HepG2 (cell line): ENCODE measurements at regions not wholly inside any gene's neighbourhood (a gene's known extent, or its start where the extent isn't known, plus 50 kb on each side); places are given as distances from the start of the nearest gene placed in this dataset.

Experiments
- ATAC-seq: fragments of 200-7000 bp; cut with Tn5 transposase; 3 replicates; pipeline ENCODE4 v1.9.1; 2020; ENCODE audit warnings: mild to moderate bottlenecking, moderate library complexity
- BruUV-seq: library from RNA; stranded (reverse); fragments of 400-500 nt; replicated peaks from 2 replicates; lab custom pipeline; 2021; lab: Mats Ljungman, UMichigan
- CTCF ChIA-PET: fragments of 300-600 bp; formaldehyde crosslinking; extraction: SDS; loops from one replicate; lab custom pipeline; 2021; ENCODE audit warnings: low total read pairs, inconsistent platforms, low intra/inter-chr PET ratio; lab: Yijun Ruan, JAX
- POLR2A ChIA-PET: fragments of 350-600 bp; sonication (Branson Sonifier 250); formaldehyde crosslinking; loops from one replicate; lab custom pipeline; 2020; ENCODE audit warnings: antibody characterized with exemption, inconsistent platforms; lab: Yijun Ruan, JAX
- DNase-seq: peaks from one replicate; pipeline ENCODE4 v3.0.0-alpha.2; 2015; ENCODE audit warnings: low spot score
- FAIRE-seq: peaks from 3 replicates; lab custom pipeline; 2011; peaks lifted over from hg19 to GRCh38; lab: Jason Lieb, UNC
- H2AFZ ChIP-seq: one replicate; pipeline ENCODE4 v1.6.1; 2011; ENCODE audit warnings: low read length, inconsistent platforms
- H3K27ac ChIP-seq: fragments of 300-600 bp; 3 replicates; pipeline ENCODE4 v1.8.0; 2011; ENCODE audit warnings: mixed run types, mild to moderate bottlenecking, mixed read lengths, low read length, inconsistent platforms; ENCODE audit not compliant: insufficient read depth; ENCODE audit errors: extremely low read length
- H3K27me3 ChIP-seq, 2 experiments: fragments of 200-600 bp in 1 of 2; 2 replicates in 1 of 2; 3 replicates in 1 of 2; pipeline versions ENCODE4 v1.6.0 to v1.8.0; 2011; ENCODE audit warnings: low read length in 2 of 2, mild to moderate bottlenecking in 2 of 2, moderate library complexity in 2 of 2, inconsistent platforms in 1 of 2; ENCODE audit not compliant: insufficient read depth in 2 of 2, control insufficient read depth in 1 of 2
- H3K36me3 ChIP-seq, 2 experiments: fragments of 200-600 bp in 1 of 2; replicated peaks in 1 of 2; 2 replicates in 1 of 2; 3 replicates in 1 of 2; pipeline versions ENCODE4 v1.5.1 to v1.8.0; 2011; ENCODE audit warnings: low read length in 2 of 2, inconsistent platforms in 1 of 2; ENCODE audit not compliant: insufficient read depth in 2 of 2, control insufficient read depth in 1 of 2
- H3K4me1 ChIP-seq: 2 replicates; pipeline ENCODE4 v1.5.1; 2012; ENCODE audit warnings: low read length, inconsistent platforms; ENCODE audit not compliant: insufficient read depth
- H3K4me2 ChIP-seq: 2 replicates; pipeline ENCODE4 v1.6.0; 2011; ENCODE audit warnings: low read depth, low read length, inconsistent platforms
- H3K4me3 ChIP-seq, 3 experiments: fragments of 200-600 bp in 1 of 3; sonication (generic), shearing (Covaris generic) in 1 of 3; replicated peaks in 1 of 3; 2 replicates each; pipeline ENCODE4 v1.5.1; 2011 to 2016; ENCODE audit warnings: low read length in 3 of 3, inconsistent platforms in 2 of 3, low read depth in 2 of 3, mild to moderate bottlenecking in 2 of 3, control low read depth in 1 of 3, mixed read lengths in 1 of 3; ENCODE audit not compliant: insufficient read depth in 1 of 3
- H3K79me2 ChIP-seq: one replicate; pipeline ENCODE4 v1.6.1; 2011; ENCODE audit warnings: low read length, inconsistent platforms; ENCODE audit not compliant: insufficient read depth
- H3K9ac ChIP-seq: 2 replicates; pipeline ENCODE4 v1.6.0; 2011; ENCODE audit warnings: mild to moderate bottlenecking, low read depth, low read length, inconsistent platforms; ENCODE audit not compliant: insufficient read depth
- H3K9me3 ChIP-seq: 2 replicates; pipeline ENCODE4 v1.5.1; 2012; ENCODE audit warnings: mild to moderate bottlenecking, low read length
- H4K20me1 ChIP-seq: 2 replicates; pipeline ENCODE4 v1.6.0; 2011; ENCODE audit warnings: inconsistent platforms, mild to moderate bottlenecking, low read length, moderate library complexity; ENCODE audit not compliant: insufficient read depth
- ATAD3A ChIP-seq: sonication (generic); formaldehyde crosslinking; IDR thresholded peaks from 2 replicates; pipeline ENCODE4 v1.4.0; 2020; ENCODE audit warnings: missing genetic modification reagents
- ATF7 ChIP-seq, 2 experiments: fragments of 450-650 bp in 1 of 2; sonication (generic) in 1 of 2; formaldehyde crosslinking in 1 of 2; IDR thresholded peaks; 2 replicates each; pipeline versions ENCODE4 v1.4.0 to v1.6.1; 2016 to 2020; ENCODE audit warnings: antibody characterized with exemption in 1 of 2, mild to moderate bottlenecking in 1 of 2, missing genetic modification reagents in 1 of 2
- ETV6 ChIP-seq: sonication (generic); formaldehyde crosslinking; conservative IDR thresholded peaks from 2 replicates; pipeline ENCODE4 v1.4.0; 2020; ENCODE audit warnings: missing genetic modification reagents
- HOXA9 ChIP-seq: sonication (generic); formaldehyde crosslinking; IDR thresholded peaks from 2 replicates; pipeline ENCODE4 v1.8.1; 2022; ENCODE audit warnings: missing genetic modification reagents, mild to moderate bottlenecking, moderate library complexity, borderline replicate concordance
- NR1H2 ChIP-seq: sonication (generic); formaldehyde crosslinking; IDR thresholded peaks from 2 replicates; pipeline ENCODE4 v1.8.1; 2022; ENCODE audit warnings: low read depth, missing genetic modification reagents, borderline replicate concordance
- PBX3 ChIP-seq: sonication (generic); formaldehyde crosslinking; IDR thresholded peaks from 2 replicates; pipeline ENCODE4 v1.8.1; 2023; ENCODE audit warnings: missing genetic modification reagents, inconsistent platforms, borderline replicate concordance
- WGBS: methylation state at CpG from one replicate; pipeline ENCODE4 v1.1.6; 2017; ENCODE audit warnings: low lambda C conversion rate; 5-methylcytosine and 5-hydroxymethylcytosine counted together
- in situ Hi-C: cut with HindIII; loops from 2 replicates; pipeline ENCODE4 v1.10.0; 2017; ENCODE audit warnings: low pct_unique_long_range_greater_than_20kb; ENCODE audit not compliant: extremely low pct_ligation_motif_present
- intact Hi-C: fragments of 100-400 bp; cut with micrococcal nuclease; formaldehyde crosslinking; loops from one replicate; pipeline ENCODE4 v1.10.0; 2022; ENCODE audit not compliant: unreplicated experiment
- TF ChIP-seq, protein P1 (sequence below): sonication (generic); formaldehyde crosslinking; IDR thresholded peaks from 2 replicates; pipeline ENCODE4 v1.8.0; 2022; ENCODE audit warnings: missing genetic modification reagents, mild to moderate bottlenecking, borderline replicate concordance

DNA sequence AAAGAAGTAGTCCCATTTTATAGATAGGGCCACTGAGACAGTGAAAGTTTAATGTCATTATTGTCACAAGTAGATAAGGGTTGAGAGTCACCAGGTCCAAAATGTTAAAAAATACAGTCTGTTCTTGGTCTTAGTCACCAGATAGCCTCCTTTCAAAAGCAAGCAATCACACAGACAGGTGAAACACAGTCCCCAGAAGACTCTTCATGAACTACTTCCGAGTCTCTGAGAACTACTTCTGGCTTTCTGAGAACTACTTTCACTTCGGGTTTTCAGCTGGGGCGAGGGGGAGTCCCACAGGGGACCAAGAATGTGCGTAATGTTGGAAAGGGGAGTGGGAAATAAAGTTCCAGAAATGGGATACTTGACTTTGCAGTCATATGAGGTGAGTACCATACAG, 143.2 kb downstream of the HHIPL2 start:
- H3K4me1 ChIP-seq, result no peaks in the 10 kb centered on the region
- 0% methylated on average over 4 of the region's 4 CpGs for WGBS
- no peak for ATAC-seq
- H3K27me3 ChIP-seq, result no peaks in the 10 kb centered on the region
- no peak overlapping the region for H3K9ac ChIP-seq
- ChIA-PET CTCF (no interaction called here), POLR2A (no interaction called here)
- no peaks in the 10 kb centered on the region for H4K20me1 ChIP-seq
- H3K4me2 ChIP-seq, result no peak overlapping the region
- in situ Hi-C loops (no loop called here), intact Hi-C loops (no loop called here)
- H3K9me3 ChIP-seq, result no peaks in the 10 kb centered on the region
- TF ChIP-seq, protein P1, sequence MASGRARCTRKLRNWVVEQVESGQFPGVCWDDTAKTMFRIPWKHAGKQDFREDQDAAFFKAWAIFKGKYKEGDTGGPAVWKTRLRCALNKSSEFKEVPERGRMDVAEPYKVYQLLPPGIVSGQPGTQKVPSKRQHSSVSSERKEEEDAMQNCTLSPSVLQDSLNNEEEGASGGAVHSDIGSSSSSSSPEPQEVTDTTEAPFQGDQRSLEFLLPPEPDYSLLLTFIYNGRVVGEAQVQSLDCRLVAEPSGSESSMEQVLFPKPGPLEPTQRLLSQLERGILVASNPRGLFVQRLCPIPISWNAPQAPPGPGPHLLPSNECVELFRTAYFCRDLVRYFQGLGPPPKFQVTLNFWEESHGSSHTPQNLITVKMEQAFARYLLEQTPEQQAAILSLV, result no peak
- TF ChIP-seq ETV6, result no peak
- TF ChIP-seq ATAD3A (CRISPR knock-in tag), result no peak
- TF ChIP-seq HOXA9, result no peak
- TF ChIP-seq NR1H2 (CRISPR knock-in tag), result no peak
- no peak overlapping the region for H3K4me3 ChIP-seq
- no peak overlapping the region for H3K27ac ChIP-seq
- FAIRE-seq, result no peak
- no TSS peak for BruUV-seq
- H2AFZ ChIP-seq, result no peak overlapping the region
- H3K79me2 ChIP-seq, result no peaks in the 10 kb centered on the region
- DNase-seq, result no peak
- H3K36me3 ChIP-seq, result no peaks in the 10 kb centered on the region

DNA sequence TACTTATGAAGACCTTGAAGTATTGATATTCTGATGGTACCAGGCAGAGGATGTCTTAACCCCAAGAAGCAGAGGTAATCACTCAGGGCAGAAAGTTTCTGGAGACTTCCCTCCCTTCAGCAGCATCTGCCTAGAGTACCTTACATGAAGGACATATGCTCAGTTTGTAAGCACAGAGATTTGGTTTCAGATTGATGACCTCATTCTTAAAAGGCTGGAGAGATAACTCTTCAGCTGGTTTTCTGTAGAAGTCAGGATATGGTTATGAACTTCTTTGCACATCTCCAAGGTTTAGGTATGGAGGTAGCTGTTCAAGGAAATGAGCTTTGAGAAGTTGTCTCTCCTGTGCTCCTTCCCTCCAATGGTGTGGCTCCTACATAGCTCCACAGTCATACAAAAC, 148.7 kb downstream of the HHIPL2 start:
- H3K9ac ChIP-seq, result no peak overlapping the region
- no peaks in the 10 kb centered on the region for H3K9me3 ChIP-seq
- CTCF ChIA-PET, result no interaction called here
- H3K4me1 ChIP-seq, result no peaks in the 10 kb centered on the region
- no peak overlapping the region for H3K4me3 ChIP-seq
- ATAC-seq (no peak), DNase-seq (no peak), FAIRE-seq (no peak)
- no peaks in the 10 kb centered on the region for H3K79me2 ChIP-seq
- no peak overlapping the region for H3K4me2 ChIP-seq
- H2AFZ ChIP-seq, result no peak overlapping the region
- H4K20me1 ChIP-seq, result no peaks in the 10 kb centered on the region
- H3K27ac ChIP-seq, result no peak overlapping the region
- TF ChIP-seq ATF7 (IDR thresholded peaks at IDR 0.05) (peak; percentile 87), ATF7 (CRISPR knock-in tag; IDR thresholded peaks at IDR 0.05) (no peak), PBX3 (CRISPR knock-in tag) (no peak)
- no peaks in the 10 kb centered on the region for H3K27me3 ChIP-seq
- POLR2A ChIA-PET, result no interaction called here
- no peaks in the 10 kb centered on the region for H3K36me3 ChIP-seq
- no TSS peak for BruUV-seq
- intact Hi-C loops (no loop called here), in situ Hi-C loops (no loop called here)
